Caco-2 (cell line): ENCODE measurements at regions not wholly inside any gene's neighbourhood (a gene's known extent, or its start where the extent isn't known, plus 50 kb on each side); places are given as distances from the start of the nearest gene placed in this dataset.

Experiments
- BruUV-seq: library from RNA; stranded (reverse); fragments of 400-500 nt; replicated peaks from 2 replicates; lab custom pipeline; 2021; lab: Mats Ljungman, UMichigan
- CTCF ChIA-PET: fragments of 300-600 bp; sonication (Branson Sonifier 250); formaldehyde crosslinking; loops from one replicate; lab custom pipeline; 2022; ENCODE audit warnings: antibody characterized with exemption; lab: Charles Lee
- POLR2A ChIA-PET: fragments of 300-600 bp; sonication (Branson Sonifier 250); formaldehyde crosslinking; loops from one replicate; lab custom pipeline; 2022; ENCODE audit warnings: antibody characterized with exemption; lab: Charles Lee
- DNase-seq, 2 experiments: peaks; one replicate each; pipeline versions ENCODE4 v3.0.0 to v3.0.0-alpha.2; 2020 to 2022
- H3K27me3 ChIP-seq: replicated peaks from 2 replicates; pipeline ENCODE4 v1.6.0; 2011; ENCODE audit warnings: low read length; ENCODE audit not compliant: control insufficient read depth, insufficient read depth
- H3K36me3 ChIP-seq: 2 replicates; pipeline ENCODE4 v1.5.1; 2011; ENCODE audit warnings: low read length; ENCODE audit not compliant: control insufficient read depth, insufficient read depth
- H3K4me1 ChIP-seq: fragments of 250-450 bp; sonication (Bioruptor Pico); 2 replicates; pipeline ENCODE4 v1.5.1; 2020; ENCODE audit warnings: mild to moderate bottlenecking
- H3K4me3 ChIP-seq: 2 replicates; pipeline ENCODE4 v1.5.1; 2011; ENCODE audit warnings: low read depth, mild to moderate bottlenecking, control low read depth, low read length
- H3K9me3 ChIP-seq: fragments of 250-450 bp; sonication (Bioruptor Pico); 2 replicates; pipeline ENCODE4 v1.5.1; 2020; ENCODE audit warnings: mild to moderate bottlenecking, moderate library complexity
- H3K27ac Mint-ChIP-seq: one replicate; pipeline ENCODE4 v1.8.0; 2022; ENCODE audit warnings: mixed read lengths; ENCODE audit not compliant: unreplicated experiment
- H3K27me3 Mint-ChIP-seq: one replicate; pipeline ENCODE4 v1.8.0; 2022; ENCODE audit warnings: mixed read lengths; ENCODE audit not compliant: insufficient read depth, unreplicated experiment
- H3K36me3 Mint-ChIP-seq: one replicate; pipeline ENCODE4 v1.8.0; 2022; ENCODE audit warnings: mild to moderate bottlenecking, mixed read lengths; ENCODE audit not compliant: insufficient read depth, unreplicated experiment
- H3K4me1 Mint-ChIP-seq: one replicate; pipeline ENCODE4 v1.8.0; 2022; ENCODE audit warnings: low read depth, mixed read lengths; ENCODE audit not compliant: unreplicated experiment
- H3K4me3 Mint-ChIP-seq: one replicate; pipeline ENCODE4 v1.8.0; 2022; ENCODE audit warnings: mild to moderate bottlenecking, moderate library complexity, mixed read lengths; ENCODE audit not compliant: unreplicated experiment
- H3K9me3 Mint-ChIP-seq: one replicate; pipeline ENCODE4 v1.8.0; 2022; ENCODE audit warnings: mixed read lengths; ENCODE audit not compliant: unreplicated experiment
- intact Hi-C: fragments of 100-400 bp; cut with micrococcal nuclease; formaldehyde crosslinking; loops from one replicate; pipeline ENCODE4 v1.10.0; 2022; ENCODE audit not compliant: unreplicated experiment
- TF ChIP-seq, protein P1 (sequence below), 2 experiments: fragments of 200-600 bp in 1 of 2; IDR thresholded peaks; 1 replicate in 1 of 2; 2 replicates in 1 of 2; pipeline versions ENCODE4 v1.5.1 to v1.8.0; 2011 to 2022; ENCODE audit warnings: antibody characterized with exemption in 1 of 2, control low read depth in 1 of 2, inconsistent platforms in 1 of 2, low read depth in 1 of 2, low read length in 1 of 2, mild to moderate bottlenecking in 1 of 2, moderate library complexity in 1 of 2; ENCODE audit not compliant: insufficient read depth in 1 of 2, severe bottlenecking in 1 of 2, unreplicated experiment in 1 of 2

DNA sequence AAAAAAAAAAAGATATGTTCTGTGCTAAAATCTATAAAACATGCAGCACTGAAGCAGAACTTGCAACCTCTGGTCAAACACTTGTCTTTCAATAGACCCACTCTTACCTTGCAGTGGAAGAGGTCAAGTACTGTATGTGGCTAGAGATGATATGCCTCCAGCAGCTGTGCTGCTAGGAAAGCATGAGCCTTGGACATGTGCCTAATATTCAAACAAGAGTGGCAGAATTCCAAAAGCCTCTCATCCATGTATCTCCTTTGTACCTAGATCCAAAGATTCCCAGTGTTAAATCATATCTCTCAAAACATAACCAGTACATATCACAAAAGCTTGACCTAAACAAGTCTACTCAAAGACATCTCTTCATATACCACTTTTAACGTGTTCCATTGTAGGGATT lies 105.0 kb upstream of the CPNE8 start:
- no peak overlapping the region for H3K4me3 Mint-ChIP-seq
- no peaks in the 10 kb centered on the region for H3K4me1 Mint-ChIP-seq
- no TSS peak for BruUV-seq
- H3K27me3 Mint-ChIP-seq, result peaks cover 5% of the 10 kb centered on the region
- Histone ChIP-seq H3K9me3 (no peaks in the 10 kb centered on the region), H3K27me3 (no peaks in the 10 kb centered on the region), H3K36me3 (no peaks in the 10 kb centered on the region), H3K4me3 (no peak overlapping the region), H3K4me1 (no peaks in the 10 kb centered on the region)
- DNase-seq, result no peak
- intact Hi-C loops, result no loop called here
- H3K36me3 Mint-ChIP-seq, result no peaks in the 10 kb centered on the region
- H3K27ac Mint-ChIP-seq, result no peak overlapping the region
- ChIA-PET CTCF (no interaction called here), POLR2A (no interaction called here)
- H3K9me3 Mint-ChIP-seq, result no peaks in the 10 kb centered on the region
- TF ChIP-seq, protein P1, sequence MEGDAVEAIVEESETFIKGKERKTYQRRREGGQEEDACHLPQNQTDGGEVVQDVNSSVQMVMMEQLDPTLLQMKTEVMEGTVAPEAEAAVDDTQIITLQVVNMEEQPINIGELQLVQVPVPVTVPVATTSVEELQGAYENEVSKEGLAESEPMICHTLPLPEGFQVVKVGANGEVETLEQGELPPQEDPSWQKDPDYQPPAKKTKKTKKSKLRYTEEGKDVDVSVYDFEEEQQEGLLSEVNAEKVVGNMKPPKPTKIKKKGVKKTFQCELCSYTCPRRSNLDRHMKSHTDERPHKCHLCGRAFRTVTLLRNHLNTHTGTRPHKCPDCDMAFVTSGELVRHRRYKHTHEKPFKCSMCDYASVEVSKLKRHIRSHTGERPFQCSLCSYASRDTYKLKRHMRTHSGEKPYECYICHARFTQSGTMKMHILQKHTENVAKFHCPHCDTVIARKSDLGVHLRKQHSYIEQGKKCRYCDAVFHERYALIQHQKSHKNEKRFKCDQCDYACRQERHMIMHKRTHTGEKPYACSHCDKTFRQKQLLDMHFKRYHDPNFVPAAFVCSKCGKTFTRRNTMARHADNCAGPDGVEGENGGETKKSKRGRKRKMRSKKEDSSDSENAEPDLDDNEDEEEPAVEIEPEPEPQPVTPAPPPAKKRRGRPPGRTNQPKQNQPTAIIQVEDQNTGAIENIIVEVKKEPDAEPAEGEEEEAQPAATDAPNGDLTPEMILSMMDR (IDR thresholded peaks at IDR 0.05; ENCODE audit: insufficient read depth in 1 of 2, low read depth in 1 of 2, low read length in 1 of 2, severe bottlenecking in 1 of 2, unreplicated experiment in 1 of 2), result no peak

DNA sequence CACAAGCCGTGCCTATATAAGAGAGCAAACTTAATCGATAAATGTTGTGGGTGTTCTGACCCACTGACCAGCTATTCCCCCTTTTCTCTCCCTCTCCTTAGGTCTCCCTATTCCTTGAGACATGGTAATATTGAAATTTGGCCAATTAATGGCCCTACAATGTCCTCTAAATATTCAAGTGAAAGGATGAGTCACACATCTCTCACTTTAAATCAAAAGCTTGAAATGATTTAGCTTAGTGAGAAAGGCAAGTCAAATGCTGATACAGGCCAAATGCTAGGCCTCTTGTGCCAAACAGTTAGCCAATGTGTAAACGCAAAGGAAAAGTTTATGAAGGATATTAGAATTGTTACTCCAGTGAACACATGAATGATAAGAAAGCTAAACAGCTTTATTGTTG lies 102.2 kb upstream of the CPNE8 start:
- Mint-ChIP-seq H3K36me3 (no peaks in the 10 kb centered on the region), H3K4me3 (no peak overlapping the region), H3K27me3 (peaks cover 3% of the 10 kb centered on the region), H3K27ac (no peak overlapping the region), H3K4me1 (no peaks in the 10 kb centered on the region), H3K9me3 (no peaks in the 10 kb centered on the region)
- intact Hi-C loops, result no loop called here
- Histone ChIP-seq H3K4me1 (no peaks in the 10 kb centered on the region), H3K36me3 (no peaks in the 10 kb centered on the region), H3K27me3 (no peaks in the 10 kb centered on the region), H3K4me3 (no peak overlapping the region), H3K9me3 (no peaks in the 10 kb centered on the region)
- TF ChIP-seq, protein P1 (IDR thresholded peaks at IDR 0.05; ENCODE audit: insufficient read depth in 1 of 2, low read depth in 1 of 2, low read length in 1 of 2, severe bottlenecking in 1 of 2, unreplicated experiment in 1 of 2), result no peak
- ChIA-PET CTCF (no interaction called here), POLR2A (no interaction called here)
- no TSS peak for BruUV-seq
- DNase-seq, result no peak

GRCh38 chr12:39006286-39006685 lies 100.9 kb upstream of the CPNE8 start:
- no TSS peak for BruUV-seq
- Mint-ChIP-seq H3K27ac (no peak overlapping the region), H3K27me3 (peaks cover 3% of the 10 kb centered on the region), H3K36me3 (no peaks in the 10 kb centered on the region), H3K4me1 (no peaks in the 10 kb centered on the region), H3K4me3 (no peak overlapping the region), H3K9me3 (no peaks in the 10 kb centered on the region)
- TF ChIP-seq, protein P1 (IDR thresholded peaks at IDR 0.05; ENCODE audit: insufficient read depth in 1 of 2, low read depth in 1 of 2, low read length in 1 of 2, severe bottlenecking in 1 of 2, unreplicated experiment in 1 of 2), result no peak
- no peak overlapping the region for H3K4me3 ChIP-seq
- no peaks in the 10 kb centered on the region for H3K9me3 ChIP-seq
- H3K36me3 ChIP-seq, result no peaks in the 10 kb centered on the region
- H3K4me1 ChIP-seq, result no peaks in the 10 kb centered on the region
- H3K27me3 ChIP-seq, result no peaks in the 10 kb centered on the region
- DNase-seq, result no peak
- ChIA-PET CTCF (no interaction called here), POLR2A (no interaction called here)
- intact Hi-C loops, result no loop called here
